ENCODE measurements at regions not wholly inside any gene's neighbourhood (a gene's known extent, or its start where the extent isn't known, plus 50 kb on each side); places are given as distances from the start of the nearest gene placed in this dataset.

GRCh38 chr6:21367148-21367547, 226.4 kb upstream of the SOX4 start:
- 93 to 100% methylated on average over 1 to 4 of the region's 4 CpGs for WGBS, 2 donors (ENCODE audit: low coverage in 1 of 2)
- Histone ChIP-seq H3K4me3 (no peak overlapping the region), H3K9me3 (no peaks in the 10 kb centered on the region), H3K36me3 (no peaks in the 10 kb centered on the region), H3K4me1 (peaks cover 0 to 10% (median 0%) of the 10 kb centered on the region in 3 donors), H3K27ac (no peak overlapping the region), H3K27me3 (no peaks in the 10 kb centered on the region)
- TF ChIP-seq POLR2A (IDR thresholded peaks at IDR 0.05) (no peak), POLR2AphosphoS5 (IDR thresholded peaks at IDR 0.05) (no peak), CTCF (IDR thresholded peaks at IDR 0.05) (no peak), EP300 (IDR thresholded peaks at IDR 0.05) (no peak)
- ATAC-seq, result no peak

GRCh38 chr6:21367649-21368154, 225.8 kb upstream of the SOX4 start:
- Histone ChIP-seq H3K36me3 (no peaks in the 10 kb centered on the region), H3K27me3 (no peaks in the 10 kb centered on the region), H3K27ac (no peak overlapping the region), H3K4me3 (no peak overlapping the region), H3K9me3 (no peaks in the 10 kb centered on the region), H3K4me1 (peaks cover 0 to 11% (median 0%) of the 10 kb centered on the region in 3 donors)
- no peak for ATAC-seq
- 80 to 100% methylated on average over 1 to 3 of the region's 3 CpGs for WGBS, 2 donors (ENCODE audit: low coverage in 1 of 2)
- TF ChIP-seq CTCF (IDR thresholded peaks at IDR 0.05) (no peak), POLR2AphosphoS5 (IDR thresholded peaks at IDR 0.05) (no peak), EP300 (IDR thresholded peaks at IDR 0.05) (no peak), POLR2A (IDR thresholded peaks at IDR 0.05) (no peak)

GRCh38 chr6:21371061-21371460, 222.5 kb upstream of the SOX4 start:
- Histone ChIP-seq H3K27me3 (no peaks in the 10 kb centered on the region), H3K4me1 (peaks cover 0 to 11% (median 0%) of the 10 kb centered on the region in 3 donors), H3K9me3 (no peaks in the 10 kb centered on the region), H3K36me3 (no peaks in the 10 kb centered on the region), H3K27ac (no peak overlapping the region), H3K4me3 (no peak overlapping the region)
- no CpG with 5 or more reads among the region's 1 CpG for WGBS, 2 donors (ENCODE audit: low coverage in 1 of 2)
- TF ChIP-seq CTCF (IDR thresholded peaks at IDR 0.05), result no peak
- TF ChIP-seq POLR2A (IDR thresholded peaks at IDR 0.05), result no peak
- no peak for TF ChIP-seq POLR2AphosphoS5 (IDR thresholded peaks at IDR 0.05)
- TF ChIP-seq EP300 (IDR thresholded peaks at IDR 0.05), result no peak
- no peak for ATAC-seq

GRCh38 chr6:21371676-21372171, 221.8 kb upstream of the SOX4 start:
- H3K27ac ChIP-seq, result peak overlapping the region in 1 of 4 donors; percentile 1

More at GRCh38 chr6:21371676-21372171, 221.8 kb upstream of the SOX4 start:
- TF ChIP-seq POLR2A (IDR thresholded peaks at IDR 0.05) (no peak), EP300 (IDR thresholded peaks at IDR 0.05) (no peak), CTCF (IDR thresholded peaks at IDR 0.05) (no peak), POLR2AphosphoS5 (IDR thresholded peaks at IDR 0.05) (no peak)
- WGBS, 2 donors (ENCODE audit: low coverage in 1 of 2), result 12 to 29% methylated on average over 5 of the region's 6 CpGs
- H3K4me3 ChIP-seq, result no peak overlapping the region
- no peaks in the 10 kb centered on the region for H3K27me3 ChIP-seq
- no peaks in the 10 kb centered on the region for H3K36me3 ChIP-seq
- no peaks in the 10 kb centered on the region for H3K9me3 ChIP-seq
- H3K4me1 ChIP-seq, result peaks cover 0 to 11% (median 0%) of the 10 kb centered on the region in 3 donors
- peak; percentile 73 for ATAC-seq
